T-helper 1 cell (primary cell): ENCODE measurements at regions not wholly inside any gene's neighbourhood (a gene's known extent, or its start where the extent isn't known, plus 50 kb on each side); places are given as distances from the start of the nearest gene placed in this dataset.

Experiments used
- DNase-seq, 5 donors: peaks; one replicate each; pipeline ENCODE4 v3.0.0-alpha.2; 2012 to 2020

DNA sequence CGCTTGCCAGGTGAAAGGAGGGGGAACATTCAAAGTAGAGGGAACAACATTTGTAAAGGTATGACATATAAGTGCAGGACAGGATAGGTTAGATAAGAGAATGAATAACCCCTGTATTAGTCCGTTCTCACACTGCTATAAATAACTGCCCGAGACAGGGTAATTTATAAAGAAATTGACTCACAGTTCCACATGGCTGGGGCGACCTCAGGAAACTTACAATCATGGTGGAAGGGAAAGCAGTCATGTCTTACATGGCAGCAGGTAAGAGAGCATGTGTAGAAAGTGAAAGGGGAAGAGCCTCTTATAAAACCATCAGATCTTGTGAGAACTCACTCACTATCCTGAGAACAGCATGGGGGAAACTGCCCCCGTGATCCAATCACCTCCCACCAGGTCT, 223.8 kb downstream of the SOX9 start:
- no peak for DNase-seq

DNA sequence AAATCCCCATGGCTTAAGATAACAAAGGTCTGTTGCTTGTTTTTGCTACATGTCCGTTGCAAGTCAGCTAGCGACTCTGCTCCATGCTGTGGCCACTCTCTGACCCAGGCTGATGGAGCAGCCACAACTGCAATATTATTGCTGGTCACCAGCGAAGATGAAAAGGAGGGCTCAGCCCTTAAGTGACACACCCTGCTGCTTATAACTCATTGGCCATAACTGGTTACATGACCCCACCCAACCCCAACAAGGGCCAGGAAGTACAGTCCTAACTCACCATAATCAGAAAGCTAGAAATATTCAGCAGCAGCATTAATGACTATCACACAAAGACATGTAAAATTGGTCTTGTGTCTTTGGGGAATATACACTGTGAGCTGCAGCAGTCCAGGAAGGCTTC, 224.3 kb downstream of the SOX9 start:
- DNase-seq: no peak

DNA sequence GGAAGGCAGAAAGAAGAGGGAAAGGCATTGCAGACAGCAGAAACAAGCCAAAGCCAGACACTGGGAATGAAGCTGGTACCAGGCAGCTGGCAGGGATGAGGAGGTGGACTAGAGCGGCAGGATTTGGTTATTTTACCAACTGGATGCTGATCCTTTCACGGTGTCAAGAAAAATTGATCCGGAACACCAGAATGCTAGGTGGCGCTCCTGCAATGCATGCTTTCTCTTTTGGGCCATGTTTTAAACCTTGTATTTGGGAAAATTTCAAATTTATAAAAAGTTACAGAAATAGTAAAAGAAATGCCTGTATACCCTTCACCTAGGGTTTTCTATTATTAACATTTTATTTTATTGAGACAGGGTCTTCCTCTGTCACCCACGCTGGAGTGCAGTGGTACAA, 224.7 kb downstream of the SOX9 start:
- DNase-seq: no peak

DNA sequence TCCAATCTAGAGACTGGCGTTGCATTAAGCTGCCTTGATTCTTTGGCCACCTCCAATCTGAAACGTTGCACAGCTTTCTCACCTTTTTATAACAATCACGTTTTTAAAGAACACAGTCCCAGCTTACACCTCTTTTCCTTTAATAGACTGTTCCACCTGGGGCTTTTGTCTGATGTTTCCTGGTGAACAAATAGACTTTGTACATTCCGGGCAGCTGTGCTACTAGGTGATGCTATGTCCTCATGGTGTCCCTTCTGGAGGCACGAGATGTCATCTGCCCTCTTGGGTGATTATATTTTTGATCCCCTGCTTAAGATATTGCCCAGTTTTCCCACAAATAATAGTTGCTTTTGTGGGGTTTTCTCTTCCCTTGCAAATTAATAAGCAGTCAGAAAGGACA, 225.5 kb downstream of the SOX9 start:
- no peak for DNase-seq

DNA sequence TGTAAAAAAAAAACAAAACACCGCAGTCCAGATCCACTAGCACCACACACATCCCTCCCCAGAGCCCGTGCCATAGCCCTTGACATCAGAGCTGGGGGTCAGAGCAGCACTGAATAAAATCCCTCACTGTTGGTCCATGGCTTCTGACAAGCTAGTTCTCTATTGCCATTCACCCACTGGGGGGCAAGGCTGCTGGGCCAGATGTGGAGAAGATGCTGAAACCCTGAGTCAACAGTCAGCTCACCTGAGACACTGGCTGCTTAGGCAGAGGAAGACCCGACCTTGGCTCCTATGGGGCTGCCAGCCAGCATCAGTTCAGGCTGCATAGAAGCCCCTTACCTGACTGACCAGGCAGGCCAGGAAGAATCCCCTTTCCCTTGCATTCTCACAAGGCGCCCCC, 228.2 kb downstream of the SOX9 start:
- DNase-seq: no peak

DNA sequence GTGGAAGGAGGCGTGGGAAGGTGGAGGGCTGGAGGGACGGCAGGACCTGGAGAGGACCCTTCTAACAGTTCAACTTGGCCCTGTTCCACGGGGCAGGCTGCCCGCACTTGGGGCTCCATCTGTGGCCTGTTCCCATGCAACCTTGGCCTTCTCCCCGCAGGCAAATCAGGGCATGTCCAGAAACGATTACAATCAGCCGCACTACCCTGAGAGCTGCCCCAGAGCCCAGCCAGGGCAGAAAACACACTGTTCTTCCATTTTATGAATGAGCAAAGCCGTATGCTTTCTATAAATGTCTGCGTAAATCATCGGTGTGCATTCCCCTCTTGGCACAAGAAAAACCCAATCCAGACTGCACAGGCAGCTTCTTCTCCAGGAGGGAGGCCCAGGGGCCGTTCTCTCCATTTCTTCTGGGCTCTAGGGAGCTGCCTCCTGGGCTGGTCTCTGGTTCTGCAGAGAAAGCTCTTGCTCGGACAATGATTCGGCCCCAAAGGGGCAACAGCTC, 228.7 kb downstream of the SOX9 start:
- DNase-seq: no peak

DNA sequence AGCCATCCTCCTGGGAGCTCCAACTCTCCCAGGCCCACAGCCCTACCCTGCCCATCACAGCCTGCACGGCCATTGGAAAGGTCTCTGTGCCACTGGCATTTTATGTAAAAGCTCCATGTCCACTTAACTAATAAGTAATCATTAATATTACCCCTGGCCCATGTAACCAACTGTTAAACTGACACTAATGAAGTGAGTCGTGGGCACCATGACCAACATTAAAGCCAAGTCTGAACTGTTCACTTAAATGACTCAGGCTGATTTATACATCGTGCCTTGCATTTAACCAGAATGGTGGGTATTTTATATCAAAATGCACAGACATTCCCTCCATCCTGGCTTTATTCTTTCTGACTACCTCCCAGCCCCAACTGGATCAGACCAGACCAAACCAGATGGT, 229.3 kb downstream of the SOX9 start:
- DNase-seq: no peak

DNA sequence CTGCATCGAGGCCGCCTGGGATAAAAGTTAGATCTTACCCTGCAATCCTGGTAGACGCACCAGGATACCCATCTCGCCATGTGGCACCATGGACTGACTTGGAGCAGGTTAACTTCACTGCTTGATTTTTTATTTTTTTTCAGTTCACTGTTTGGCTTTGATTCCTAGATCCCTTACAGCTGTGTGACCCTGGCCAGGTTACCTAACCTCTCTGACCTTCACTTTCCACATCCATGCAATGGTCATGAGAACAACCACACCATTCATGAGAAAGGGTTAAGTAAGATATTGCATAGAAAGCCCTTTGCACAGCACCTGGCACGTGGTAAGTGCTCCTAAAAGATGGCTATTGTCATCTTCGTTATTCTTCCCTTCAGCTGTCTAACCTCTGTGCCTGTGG, 230.5 kb downstream of the SOX9 start:
- DNase-seq: no peak

DNA sequence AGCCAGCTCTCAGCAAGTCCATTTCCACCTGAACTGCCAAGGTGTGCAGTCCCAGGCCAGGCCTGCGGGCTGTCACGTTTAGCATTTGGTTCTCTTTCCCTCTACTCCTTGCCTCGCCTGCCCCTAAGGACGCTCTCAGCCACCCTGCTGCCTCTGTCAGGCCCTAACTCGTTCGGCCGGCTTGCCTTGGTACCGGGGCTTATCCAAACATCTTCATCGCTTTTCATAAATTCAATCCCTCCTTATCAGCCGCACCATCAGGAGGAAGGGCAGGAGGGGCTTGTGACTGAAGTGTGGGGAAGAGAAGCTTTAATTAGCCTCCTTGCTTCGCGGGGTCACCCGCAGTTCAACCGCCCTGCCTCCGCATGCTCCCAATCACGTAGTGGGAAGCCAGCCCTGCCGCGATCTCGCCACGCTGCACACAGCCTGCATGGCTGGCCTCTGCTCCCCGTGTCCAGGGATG, 231.1 kb downstream of the SOX9 start:
- DNase-seq: no peak

DNA sequence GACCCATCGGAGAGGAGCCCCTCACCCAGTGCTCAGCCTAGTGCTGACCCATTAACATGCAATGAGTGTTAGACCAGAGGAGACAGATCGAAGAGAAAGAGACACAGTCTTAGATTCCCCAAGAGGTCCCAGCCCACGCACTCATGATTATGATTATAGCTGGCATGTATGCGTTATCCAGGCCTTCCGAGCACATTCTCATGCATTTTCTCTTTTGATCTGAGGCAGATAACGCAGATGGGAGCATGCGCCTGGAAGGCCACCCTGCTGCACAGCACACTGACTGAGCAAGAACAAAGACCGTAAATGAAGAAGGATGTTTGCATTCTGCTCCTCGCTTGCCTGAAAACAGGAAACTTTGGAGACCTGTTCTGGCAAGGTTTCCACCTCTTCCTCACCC, 232.7 kb downstream of the SOX9 start:
- DNase-seq: no peak

DNA sequence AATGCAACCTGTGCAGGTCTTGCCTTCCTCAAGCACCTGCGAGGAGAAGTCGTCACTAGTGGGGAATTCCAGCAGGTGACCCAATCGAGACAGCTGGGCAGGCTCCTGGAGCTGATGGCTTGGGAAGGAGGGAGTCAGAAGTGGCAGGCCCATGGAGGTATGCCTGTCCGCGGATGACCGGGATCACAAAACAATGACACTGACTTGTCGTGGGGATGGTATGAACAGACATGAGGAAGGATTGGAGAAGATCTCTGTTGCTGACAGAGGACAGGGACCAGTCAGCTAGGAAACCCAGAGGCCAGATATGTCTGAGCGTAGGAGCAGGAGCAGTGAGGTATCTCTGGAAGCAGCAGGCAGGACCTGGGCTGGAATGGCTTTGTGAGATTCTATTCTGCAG, 233.3 kb downstream of the SOX9 start:
- DNase-seq: no peak

DNA sequence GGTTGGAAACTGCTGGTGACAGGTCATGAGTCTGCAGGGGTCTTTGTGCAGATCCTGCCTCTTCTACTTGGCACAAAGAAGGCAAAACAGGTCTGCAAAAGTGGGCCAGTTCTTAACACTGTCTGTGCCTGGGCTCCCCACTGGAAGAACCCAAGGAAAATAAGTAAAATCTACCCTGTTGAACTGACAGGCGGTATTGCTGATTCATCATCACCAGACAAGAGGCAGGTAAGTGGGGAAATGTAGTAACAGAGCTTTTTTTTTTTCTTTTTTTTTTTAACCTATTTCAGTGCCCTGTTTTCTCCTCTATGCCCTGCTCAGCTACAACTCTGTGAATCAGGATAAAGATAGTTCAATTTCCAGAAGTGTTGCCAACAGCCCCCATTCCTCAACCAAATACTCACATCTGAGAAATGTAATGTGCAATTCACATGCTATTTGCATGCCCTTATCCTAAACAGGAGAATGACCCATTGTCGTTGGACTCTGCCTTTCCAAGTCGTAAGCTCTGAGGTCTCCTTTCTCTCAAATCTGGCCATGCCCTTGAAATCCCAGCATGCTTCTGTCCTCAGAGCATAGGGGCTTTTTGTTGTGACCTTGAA, 237.0 kb downstream of the SOX9 start:
- no peak for DNase-seq

DNA sequence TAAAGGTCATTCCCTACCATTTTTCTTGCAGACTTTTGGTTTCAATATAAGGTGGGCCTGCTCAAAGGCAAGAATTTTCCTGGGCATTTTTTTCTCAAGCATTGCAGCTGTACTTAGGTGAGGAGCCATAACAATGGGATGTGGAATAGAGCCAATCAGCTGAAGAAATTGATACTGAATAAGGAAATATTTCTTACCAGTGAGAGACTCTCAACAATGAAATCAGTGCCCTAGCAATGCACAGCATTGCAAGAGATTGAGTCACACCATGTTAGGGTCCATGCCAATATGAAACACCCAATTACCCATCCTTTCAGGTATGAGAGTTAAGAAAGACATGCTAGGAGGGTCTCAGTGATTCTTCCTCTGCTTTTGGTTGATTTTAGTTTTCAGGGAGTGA, 237.6 kb downstream of the SOX9 start:
- DNase-seq: no peak

DNA sequence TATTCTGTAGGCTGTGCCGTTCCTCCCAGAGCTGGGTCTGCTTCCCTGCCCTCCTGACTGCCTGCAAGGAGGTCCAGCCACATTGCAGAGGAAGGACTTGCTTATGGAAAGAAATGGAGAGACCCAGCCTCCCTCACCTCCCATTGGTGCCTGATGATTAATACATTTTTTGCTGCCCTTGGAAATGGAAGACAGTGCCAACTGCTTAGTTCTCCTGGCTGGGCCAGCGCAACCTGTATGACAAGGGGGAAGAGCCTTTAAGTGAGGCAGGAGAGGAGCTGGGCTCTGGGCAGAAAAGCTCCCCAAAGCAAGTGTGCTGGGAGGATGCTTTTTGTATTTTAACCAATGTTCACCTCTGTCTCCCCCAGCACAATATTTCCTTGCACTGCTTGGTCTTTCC, 238.5 kb downstream of the SOX9 start:
- no peak for DNase-seq

DNA sequence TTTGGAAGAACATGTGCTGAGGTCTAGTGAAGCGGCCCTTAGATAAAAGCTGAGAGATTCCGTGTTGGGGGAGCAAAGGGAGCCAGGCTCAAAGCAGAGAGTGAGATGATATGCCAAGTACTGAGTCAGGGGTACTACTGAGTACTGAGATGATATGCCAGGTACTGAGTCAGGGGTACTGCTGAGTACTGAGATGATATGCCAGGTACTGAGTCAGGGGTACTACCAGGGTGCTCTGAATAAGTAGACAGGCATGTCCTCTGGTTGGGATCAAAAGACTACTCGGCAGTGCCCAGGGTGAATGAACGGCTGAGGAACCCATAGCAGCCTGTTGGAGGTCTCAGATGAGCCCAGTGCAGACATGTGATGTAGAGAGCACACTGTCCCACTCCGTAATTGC, 239.0 kb downstream of the SOX9 start:
- DNase-seq: no peak

DNA sequence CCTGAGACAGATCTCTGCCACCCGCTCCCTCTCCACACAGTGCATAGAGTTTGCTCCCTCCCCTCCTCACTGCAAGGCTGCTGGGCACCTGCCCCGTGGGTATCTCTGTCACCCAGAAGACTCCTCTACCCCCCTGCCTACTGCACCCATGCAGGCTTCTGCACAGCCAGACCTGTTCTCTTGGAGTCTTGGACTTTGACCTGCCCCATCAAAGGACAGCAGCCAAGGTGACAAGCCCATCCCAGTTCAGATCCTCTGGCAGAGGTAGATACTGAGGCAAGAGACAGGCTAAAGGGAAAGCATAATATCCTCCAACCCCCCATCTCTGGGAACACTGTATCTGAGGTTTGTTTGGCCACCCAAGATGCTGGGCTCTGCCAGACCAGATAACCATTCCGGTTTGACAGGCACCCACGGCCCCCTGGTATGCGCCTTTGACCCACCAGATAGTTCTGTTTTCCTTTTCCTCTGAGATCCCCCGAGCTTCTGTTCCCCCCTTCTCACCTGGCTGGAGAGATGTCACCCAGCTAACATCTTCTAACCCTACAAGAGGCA, 239.6 kb downstream of the SOX9 start:
- DNase-seq: no peak

DNA sequence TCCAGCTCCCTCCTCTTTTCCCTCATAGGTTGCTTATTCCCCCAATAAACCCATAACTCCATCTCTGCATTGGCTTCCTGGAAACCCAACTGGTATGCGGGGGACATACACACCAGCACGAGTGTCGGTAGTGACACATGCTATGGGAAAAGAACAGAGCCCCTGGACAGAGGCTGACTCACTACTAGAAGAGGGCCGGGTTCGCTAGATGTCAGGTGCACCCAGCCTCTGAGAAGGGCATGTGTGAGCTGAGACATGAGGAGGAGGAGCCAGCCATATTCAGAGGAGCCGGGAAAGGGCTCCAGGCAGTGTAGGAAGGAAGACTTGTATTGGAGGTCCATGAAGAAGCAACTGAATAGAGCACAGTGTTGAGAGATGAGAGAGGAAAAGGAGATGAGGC, 241.1 kb downstream of the SOX9 start:
- DNase-seq: no peak

DNA sequence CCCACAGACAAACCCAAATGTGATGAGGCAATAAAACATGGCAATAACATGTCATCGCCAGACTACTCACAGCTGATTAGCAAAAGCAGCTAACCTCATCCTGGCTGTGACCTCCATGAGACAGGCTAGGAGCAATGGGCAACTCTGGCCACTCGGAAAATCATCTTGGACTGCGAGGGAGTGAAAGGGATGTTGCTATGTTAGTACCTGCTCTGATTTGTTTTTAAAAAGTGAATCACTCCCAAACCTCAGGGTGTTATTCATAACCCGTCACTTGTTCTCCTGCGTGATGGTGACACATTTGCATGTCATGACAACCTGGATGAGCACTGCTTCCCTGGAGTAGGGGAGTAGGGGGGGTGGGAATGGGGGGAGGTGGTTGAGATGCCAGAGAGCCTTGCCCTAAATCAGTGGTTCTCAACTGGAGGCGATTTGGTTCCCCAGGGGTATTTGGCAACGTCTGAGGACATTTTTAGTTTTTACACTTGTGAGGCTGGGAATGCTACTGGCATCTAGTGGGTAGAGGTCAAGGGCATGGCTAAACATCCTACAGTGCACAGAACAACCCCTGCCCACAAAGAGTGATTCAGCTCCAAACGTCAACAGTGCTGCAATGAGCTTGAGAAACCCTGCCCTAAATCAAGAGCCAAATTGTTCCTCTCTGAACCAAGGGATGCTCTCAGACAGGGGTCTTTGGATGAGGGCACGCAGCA, 241.7 kb downstream of the SOX9 start:
- DNase-seq: no peak

DNA sequence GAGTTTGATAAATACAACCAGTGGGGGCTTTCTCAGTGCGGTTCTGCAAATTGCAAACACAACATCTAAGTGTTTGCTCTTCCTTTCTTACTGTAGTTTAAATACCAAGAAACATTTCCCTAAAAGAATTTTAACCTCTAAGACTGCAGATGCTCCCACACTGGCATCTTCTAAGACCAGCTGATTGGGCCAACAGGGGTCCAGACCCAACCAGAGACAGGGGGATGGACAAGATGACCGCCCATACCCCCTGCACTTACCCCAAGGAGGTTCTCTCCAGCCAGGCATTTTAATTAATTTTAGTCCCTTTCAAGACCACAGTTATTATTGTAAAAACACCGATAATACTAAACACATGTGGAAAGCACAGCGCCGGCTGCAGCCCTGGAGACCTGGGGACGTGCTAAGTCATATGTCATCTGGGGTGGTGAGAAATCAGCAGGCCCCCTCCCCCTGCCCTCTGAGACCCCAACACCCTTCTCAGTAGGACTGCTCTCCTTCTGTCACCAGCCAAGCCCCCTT, 242.3 kb downstream of the SOX9 start:
- DNase-seq: no peak

DNA sequence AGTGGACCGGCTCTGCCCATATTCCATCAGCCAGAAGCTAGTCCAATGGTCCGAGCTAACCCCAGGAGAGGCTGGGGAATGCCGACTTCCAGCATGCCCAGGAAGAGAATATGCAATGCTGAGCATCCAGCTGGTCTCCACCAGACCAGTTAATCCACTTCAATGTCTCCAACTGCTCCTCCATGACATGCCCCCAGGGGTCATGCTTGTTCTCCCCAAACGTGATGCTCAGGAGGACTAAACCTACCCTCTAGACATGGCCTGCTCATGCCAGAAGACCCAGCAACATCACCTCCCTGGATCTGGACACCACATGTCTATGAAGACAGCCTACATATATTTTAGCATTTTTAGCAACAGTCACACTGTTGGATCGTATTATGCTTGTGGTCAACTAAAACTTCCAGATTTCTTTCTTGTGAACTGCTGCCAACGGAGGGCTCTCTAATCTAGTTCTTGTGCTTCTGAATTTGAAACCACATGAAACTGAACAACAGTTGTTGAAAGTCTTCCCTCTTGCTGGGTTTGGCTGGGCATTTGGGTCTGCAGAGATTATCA, 245.1 kb downstream of the SOX9 start:
- DNase-seq: no peak

DNA sequence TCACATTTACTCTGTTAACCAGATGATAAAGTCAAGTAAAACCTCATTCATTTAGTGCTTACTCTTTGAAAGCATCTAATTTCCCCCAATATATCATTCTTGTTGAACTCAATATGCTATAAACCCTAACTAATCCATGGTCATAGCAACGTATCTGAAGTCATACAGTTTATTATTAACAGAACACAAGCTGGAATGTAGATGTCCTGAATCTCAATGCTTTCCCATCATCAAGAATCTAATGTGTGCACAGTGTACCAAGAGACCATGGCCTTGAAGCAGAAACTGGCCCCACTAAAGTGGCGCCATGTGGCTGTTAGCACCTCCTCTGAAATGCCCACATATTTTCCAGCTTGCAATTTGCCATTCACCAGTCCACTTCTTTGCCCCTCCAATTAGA, 245.8 kb downstream of the SOX9 start:
- DNase-seq: no peak

DNA sequence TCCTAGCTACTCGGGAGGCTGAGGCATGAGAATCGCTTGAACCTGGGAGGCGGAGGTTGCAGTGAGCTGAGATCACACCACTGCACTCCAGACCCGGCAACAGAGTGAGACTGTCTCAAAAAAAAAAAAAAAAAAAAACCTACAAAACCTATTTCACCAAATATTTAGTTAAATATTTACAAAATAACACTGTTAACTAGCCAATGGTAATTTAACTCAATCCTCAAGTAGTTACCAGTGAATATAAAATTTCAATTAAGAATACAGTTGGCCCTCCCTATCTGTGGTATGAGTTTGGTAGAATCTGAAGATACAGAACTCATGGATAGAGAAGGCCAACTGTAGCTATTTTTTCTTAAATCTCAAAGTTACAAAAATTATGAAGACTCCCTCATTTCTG, 247.4 kb downstream of the SOX9 start:
- DNase-seq: no peak

DNA sequence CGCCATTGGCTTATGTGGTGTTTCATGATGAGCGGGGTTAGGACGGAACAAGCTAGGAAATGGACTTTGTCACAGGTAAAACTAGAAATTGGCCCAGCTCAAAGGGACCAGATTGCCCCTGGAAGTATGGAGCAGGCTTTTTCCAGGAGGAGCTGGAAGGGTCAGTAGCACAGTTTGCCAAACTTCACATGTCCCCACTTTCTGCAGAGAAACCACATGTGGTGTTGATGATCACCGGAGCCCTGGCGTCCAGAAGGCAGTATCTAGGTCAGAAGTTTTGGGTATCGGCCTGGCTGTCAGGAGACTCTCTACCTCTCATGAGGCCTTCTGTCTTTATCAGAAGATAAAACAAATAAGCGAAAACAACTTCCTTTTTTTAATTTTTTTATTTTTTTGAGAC, 248.5 kb downstream of the SOX9 start:
- DNase-seq: no peak

DNA sequence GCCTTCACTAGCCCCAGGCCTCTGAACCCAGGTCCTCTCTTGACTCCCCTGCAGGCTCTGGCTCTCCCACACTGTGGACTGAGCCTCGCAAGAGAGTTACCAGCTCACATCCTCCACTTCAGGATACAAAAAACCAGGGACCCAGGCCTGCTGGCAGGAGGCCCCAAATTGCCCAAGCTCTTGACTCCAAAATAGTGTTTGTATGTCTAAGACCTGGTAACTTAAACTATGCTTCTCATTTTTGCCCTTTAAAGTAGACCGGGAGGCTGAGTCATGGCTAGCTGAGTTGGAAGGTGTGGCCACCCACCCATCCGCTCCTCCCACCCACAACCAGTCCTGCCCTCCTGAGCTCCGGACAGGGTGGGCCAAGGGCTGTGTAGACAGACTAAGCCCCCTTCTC, 250.0 kb downstream of the SOX9 start:
- no peak for DNase-seq
